Ascending aorta (tissue), 2 donors: ENCODE measurements at regions not wholly inside any gene's neighbourhood (a gene's known extent, or its start where the extent isn't known, plus 50 kb on each side); places are given as distances from the start of the nearest gene placed in this dataset.
"Not testable (repeated sequence)": the region's sequence is repeated elsewhere in the genome, so short reads cannot be mapped to it uniquely, and the experiment has no call there.

ENCODE experiments used
- DNase-seq, 2 donors: peaks; one replicate each; pipeline ENCODE4 v3.0.0-alpha.2; 2019; ENCODE audit warnings: low spot score in 2 of 2
- H3K27ac ChIP-seq, 2 donors: fragments of 200-600 bp; sonication (generic); one replicate each; pipeline ENCODE4 v1.5.1; 2016 to 2017; ENCODE audit warnings: mild to moderate bottlenecking in 1 of 2
- H3K27me3 ChIP-seq: fragments of 200-600 bp; sonication (generic); one replicate; pipeline ENCODE4 v1.5.1; 2017
- H3K36me3 ChIP-seq, 2 donors: fragments of 200-600 bp; sonication (generic); one replicate each; pipeline ENCODE4 v1.5.1; 2016
- H3K4me1 ChIP-seq, 2 donors: fragments of 200-600 bp; sonication (generic); one replicate each; pipeline ENCODE4 v1.5.1; 2016 to 2017; ENCODE audit warnings: mild to moderate bottlenecking in 1 of 2
- H3K4me3 ChIP-seq, 2 donors: fragments of 200-600 bp; sonication (generic); one replicate each; pipeline ENCODE4 v1.5.1; 2016 to 2017; ENCODE audit warnings: mild to moderate bottlenecking in 1 of 2
- H3K9me3 ChIP-seq, 2 donors: fragments of 200-600 bp; sonication (generic); one replicate each; pipeline ENCODE4 v1.5.1; 2016
- intact Hi-C: fragments of 100-400 bp; cut with DNase I; formaldehyde crosslinking; loops from one replicate; pipeline ENCODE4 v1.15.1; 2023
- TF ChIP-seq, protein P1 (sequence below), 3 experiments: fragments of 200-600 bp in 2 of 3; fragments of 450-650 bp in 1 of 3; sonication (generic) in 2 of 3; IDR thresholded peaks; one replicate each; pipeline ENCODE4 v1.5.1; 2016 to 2019; ENCODE audit warnings: antibody characterized with exemption in 3 of 3, mild to moderate bottlenecking in 1 of 3, moderate library complexity in 1 of 3

DNA sequence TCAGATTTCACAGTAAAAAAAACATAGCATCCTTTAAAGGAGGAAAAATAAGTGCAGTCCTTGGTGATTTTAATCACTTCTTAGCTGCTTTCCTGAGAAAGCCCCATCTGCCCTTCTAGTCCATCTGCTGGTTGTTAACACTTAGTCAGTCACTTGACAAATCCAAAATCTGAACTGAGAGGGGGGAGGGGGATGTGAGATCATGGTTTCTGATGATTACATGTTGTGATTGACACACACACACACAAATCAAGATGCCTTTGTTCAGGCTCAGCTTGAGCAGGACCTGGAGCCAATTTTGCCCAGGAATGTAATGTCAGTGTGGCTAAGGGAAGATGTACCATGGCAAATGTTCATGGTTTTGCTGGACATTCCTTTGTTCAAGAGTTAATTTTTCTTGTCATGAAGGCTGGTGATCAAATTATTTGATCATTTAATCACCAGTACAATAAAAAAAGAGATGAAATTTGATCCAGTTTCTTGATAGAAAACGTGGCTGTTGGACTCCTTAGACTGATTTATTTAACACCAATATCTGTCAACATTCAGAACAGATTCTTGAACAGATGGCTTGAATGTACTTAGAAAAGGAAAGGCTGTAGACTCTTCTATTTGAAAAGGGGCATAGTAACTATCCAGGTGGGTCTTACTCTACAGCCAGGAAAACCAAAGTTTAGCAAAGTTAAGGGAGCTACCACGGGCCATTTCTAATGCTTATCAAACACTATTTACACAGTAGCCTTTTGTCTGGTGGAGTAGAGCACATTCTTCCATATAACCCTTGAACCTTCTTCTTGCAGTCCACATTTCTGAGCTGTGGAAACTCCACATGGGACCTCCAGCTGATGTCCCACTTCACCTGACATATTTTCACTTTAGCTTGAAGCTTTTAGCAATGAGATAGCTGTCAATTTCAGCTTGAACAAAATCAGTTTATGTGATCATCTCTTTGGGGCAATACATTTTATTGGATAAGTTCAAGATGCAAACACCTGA lies 408.7 kb downstream of the PIK3C3 start:
- intact Hi-C loops, result no loop called here
- H3K36me3 ChIP-seq, result no peaks in the 10 kb centered on the region
- H3K27me3 ChIP-seq, result no peaks in the 10 kb centered on the region

DNA sequence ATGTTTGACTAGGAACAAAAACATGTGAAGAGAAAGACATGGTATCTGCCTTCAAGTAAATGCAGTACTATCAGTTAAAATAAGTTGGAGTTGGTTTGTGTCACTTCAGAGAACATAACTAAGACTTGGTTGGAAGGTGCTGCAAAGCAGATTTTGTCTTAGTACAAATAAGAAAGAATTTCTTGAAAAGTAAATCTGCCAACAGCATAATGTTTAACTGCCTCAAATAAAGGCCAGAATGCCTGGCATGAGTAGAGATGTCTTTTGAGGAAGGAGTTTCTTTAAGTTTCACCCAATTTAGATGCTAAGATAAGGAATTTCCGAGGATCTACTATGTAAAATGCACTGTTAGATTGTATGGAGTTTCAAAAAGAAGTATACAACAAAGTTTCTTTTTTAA lies 409.7 kb downstream of the PIK3C3 start:
- H3K27me3 ChIP-seq, result no peaks in the 10 kb centered on the region
- TF ChIP-seq, protein P1, sequence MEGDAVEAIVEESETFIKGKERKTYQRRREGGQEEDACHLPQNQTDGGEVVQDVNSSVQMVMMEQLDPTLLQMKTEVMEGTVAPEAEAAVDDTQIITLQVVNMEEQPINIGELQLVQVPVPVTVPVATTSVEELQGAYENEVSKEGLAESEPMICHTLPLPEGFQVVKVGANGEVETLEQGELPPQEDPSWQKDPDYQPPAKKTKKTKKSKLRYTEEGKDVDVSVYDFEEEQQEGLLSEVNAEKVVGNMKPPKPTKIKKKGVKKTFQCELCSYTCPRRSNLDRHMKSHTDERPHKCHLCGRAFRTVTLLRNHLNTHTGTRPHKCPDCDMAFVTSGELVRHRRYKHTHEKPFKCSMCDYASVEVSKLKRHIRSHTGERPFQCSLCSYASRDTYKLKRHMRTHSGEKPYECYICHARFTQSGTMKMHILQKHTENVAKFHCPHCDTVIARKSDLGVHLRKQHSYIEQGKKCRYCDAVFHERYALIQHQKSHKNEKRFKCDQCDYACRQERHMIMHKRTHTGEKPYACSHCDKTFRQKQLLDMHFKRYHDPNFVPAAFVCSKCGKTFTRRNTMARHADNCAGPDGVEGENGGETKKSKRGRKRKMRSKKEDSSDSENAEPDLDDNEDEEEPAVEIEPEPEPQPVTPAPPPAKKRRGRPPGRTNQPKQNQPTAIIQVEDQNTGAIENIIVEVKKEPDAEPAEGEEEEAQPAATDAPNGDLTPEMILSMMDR (IDR thresholded peaks at IDR 0.05), result no peak
- H3K36me3 ChIP-seq, result no peaks in the 10 kb centered on the region
- intact Hi-C loops, result no loop called here
- no peaks in the 10 kb centered on the region for H3K4me1 ChIP-seq
- DNase-seq, result no peak
- no peak overlapping the region for H3K27ac ChIP-seq
- H3K4me3 ChIP-seq, result no peak overlapping the region
- H3K9me3 ChIP-seq, result no peaks in the 10 kb centered on the region

More for the DNA sequence above, 408.7 kb downstream of the PIK3C3 start:
- DNase-seq, result no peak
- Histone ChIP-seq H3K9me3 (no peaks in the 10 kb centered on the region), H3K4me1 (no peaks in the 10 kb centered on the region), H3K4me3 (no peak overlapping the region), H3K27ac (no peak overlapping the region)
- TF ChIP-seq, protein P1 (IDR thresholded peaks at IDR 0.05), result no peak

DNA sequence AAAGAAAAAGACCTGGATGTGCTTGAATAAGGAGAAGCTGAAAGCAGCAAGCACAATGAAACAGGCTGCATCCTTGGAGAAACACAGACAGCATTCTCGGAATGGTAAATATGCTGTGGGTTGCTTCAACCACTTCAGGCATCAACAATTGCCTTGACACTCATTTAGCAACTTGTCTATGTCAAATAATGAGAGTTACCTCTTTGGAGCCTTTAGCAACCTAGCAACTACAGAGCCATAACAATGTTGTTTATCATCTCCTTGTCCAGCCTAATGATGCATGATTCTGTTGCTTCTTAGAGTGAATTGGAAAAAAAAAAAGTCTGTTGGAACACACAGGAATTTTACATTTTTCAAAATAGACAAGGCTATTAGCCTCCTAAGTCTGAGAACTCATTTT lies 410.6 kb downstream of the PIK3C3 start:
- Histone ChIP-seq H3K36me3 (no peaks in the 10 kb centered on the region), H3K4me3 (no peak overlapping the region), H3K27ac (no peak overlapping the region), H3K4me1 (no peaks in the 10 kb centered on the region), H3K9me3 (no peaks in the 10 kb centered on the region), H3K27me3 (no peaks in the 10 kb centered on the region)
- TF ChIP-seq, protein P1 (IDR thresholded peaks at IDR 0.05), result no peak
- intact Hi-C loops, result no loop called here
- no peak for DNase-seq

DNA sequence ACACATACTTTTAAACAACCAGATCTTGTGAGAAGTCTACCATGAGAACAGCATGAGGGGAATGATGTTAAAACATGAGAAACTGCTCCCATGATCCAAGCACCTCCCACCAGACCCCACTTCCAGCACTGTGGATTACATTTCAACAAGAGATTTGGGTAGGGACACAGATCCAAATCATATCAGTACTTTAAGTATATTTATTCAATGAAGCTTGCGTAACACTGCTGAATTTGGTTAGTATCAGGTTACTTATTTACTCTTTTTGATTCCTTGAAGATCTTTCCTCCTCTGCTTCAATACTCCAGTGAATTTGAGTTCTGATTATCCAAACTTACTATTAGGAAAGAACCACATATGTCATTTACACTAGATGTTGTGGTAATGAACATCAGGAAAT lies 418.6 kb downstream of the PIK3C3 start:
- intact Hi-C loops, result no loop called here
- DNase-seq, result no peak
- Histone ChIP-seq H3K27me3 (no peaks in the 10 kb centered on the region), H3K4me1 (no peaks in the 10 kb centered on the region), H3K36me3 (no peaks in the 10 kb centered on the region), H3K4me3 (no peak overlapping the region), H3K27ac (no peak overlapping the region), H3K9me3 (no peaks in the 10 kb centered on the region)
- TF ChIP-seq, protein P1 (IDR thresholded peaks at IDR 0.05), result no peak

DNA sequence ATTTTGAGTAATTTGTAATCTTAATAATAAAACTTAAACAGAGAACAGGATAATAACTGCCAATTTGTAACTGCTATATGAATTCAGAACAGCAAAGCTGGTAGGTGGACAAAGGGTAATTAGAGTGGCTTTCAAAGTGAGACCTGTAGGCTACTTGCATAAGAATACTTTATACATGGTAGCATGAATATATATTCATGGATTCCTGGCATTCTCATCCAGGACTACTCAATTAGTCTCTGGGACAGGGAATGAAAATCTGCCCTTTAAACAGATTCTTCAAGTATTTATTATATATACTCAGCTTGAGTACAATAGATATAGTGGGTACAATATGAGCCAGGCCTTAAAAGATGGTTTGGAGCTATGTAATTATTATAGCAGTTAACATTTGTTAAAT lies 419.9 kb downstream of the PIK3C3 start:
- Histone ChIP-seq H3K27ac (no peak overlapping the region), H3K4me3 (no peak overlapping the region), H3K4me1 (no peaks in the 10 kb centered on the region), H3K27me3 (no peaks in the 10 kb centered on the region), H3K36me3 (no peaks in the 10 kb centered on the region), H3K9me3 (no peaks in the 10 kb centered on the region)
- TF ChIP-seq, protein P1 (IDR thresholded peaks at IDR 0.05), result no peak
- intact Hi-C loops, result no loop called here
- DNase-seq, result no peak

DNA sequence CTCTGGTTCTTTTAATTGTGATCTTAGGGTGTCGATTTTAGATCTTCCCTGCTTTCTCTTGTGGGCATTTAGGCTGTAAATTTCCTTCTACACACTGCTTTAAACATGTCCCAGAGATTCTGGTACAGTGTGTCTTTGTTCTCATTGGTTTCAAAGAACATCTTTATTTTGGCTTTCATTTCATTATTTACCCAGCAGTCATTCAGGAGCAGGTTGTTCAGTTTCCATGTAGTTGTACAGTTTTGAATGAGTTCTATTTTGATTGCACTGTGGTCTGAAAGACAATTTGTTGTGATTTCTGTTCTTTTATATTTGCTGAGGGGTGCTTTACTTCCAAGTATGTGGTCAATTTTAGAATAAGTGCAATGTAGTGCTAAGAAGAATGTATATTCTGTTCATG lies 423.8 kb downstream of the PIK3C3 start:
- intact Hi-C loops, result not testable (repeated sequence)

DNA sequence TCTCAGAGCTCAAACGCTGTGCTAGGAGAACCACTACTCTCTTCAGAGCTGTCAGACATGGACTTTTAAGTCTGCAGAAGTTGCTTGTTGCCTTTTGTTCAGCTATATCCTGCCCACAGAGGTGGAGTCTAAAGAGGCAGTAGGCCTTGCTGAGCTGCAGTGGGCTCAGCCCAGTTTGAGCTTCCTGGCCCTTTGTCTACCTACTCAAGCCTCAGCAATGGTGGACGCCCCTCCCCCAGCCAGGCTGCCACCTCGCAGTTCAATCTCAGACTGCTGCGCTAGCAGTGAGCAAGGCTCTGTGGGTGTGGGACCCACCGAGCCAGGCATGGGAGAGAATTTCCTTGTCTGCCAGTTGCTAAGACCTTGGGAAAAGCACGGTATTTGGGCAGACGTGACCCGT lies 426.2 kb downstream of the PIK3C3 start:
- H3K9me3 ChIP-seq, H3K27ac ChIP-seq, H3K4me1 ChIP-seq, H3K4me3 ChIP-seq, H3K36me3 ChIP-seq, H3K27me3 ChIP-seq, intact Hi-C loops: not testable (repeated sequence)
- peak in 1 of 2 donors; percentile 60 for DNase-seq

More for the DNA sequence above, 423.8 kb downstream of the PIK3C3 start:
- H3K4me1 ChIP-seq, H3K27ac ChIP-seq, H3K4me3 ChIP-seq, H3K36me3 ChIP-seq, H3K9me3 ChIP-seq, DNase-seq, H3K27me3 ChIP-seq: not testable (repeated sequence)
